ENCODE measurements at regions not wholly inside any gene's neighbourhood (a gene's known extent, or its start where the extent isn't known, plus 50 kb on each side); places are given as distances from the start of the nearest gene placed in this dataset.

GRCh38 chr1:94738371-94738770, 81.8 kb upstream of the SLC44A3 start:
- Histone ChIP-seq H3K9me3 (no peaks in the 10 kb centered on the region), H3K4me1 (peaks cover 11% of the 10 kb centered on the region), H3K27me3 (no peaks in the 10 kb centered on the region), H3K27ac (no peak overlapping the region), H3K4me3 (no peak overlapping the region), H3K9ac (ENCODE audit: low read depth in 2 of 2, low read length in 2 of 2) (no peak overlapping the region), H3K36me3 (no peaks in the 10 kb centered on the region)
- intact Hi-C loops (cut with DNase I), result no loop called here
- no peak for DNase-seq
- no peak for TF ChIP-seq CTCF (IDR thresholded peaks at IDR 0.05)

- Histone ChIP-seq H3K27ac (peak overlapping the region; percentile 25), H3K9me3 (no peaks in the 10 kb centered on the region), H3K27me3 (no peaks in the 10 kb centered on the region), H3K4me3 (no peak overlapping the region), H3K36me3 (no peaks in the 10 kb centered on the region), H3K9ac (ENCODE audit: low read depth in 2 of 2, low read length in 2 of 2) (no peak overlapping the region), H3K4me1 (peaks cover 9% of the 10 kb centered on the region)
- no peak for DNase-seq
- intact Hi-C loops (cut with DNase I), result no loop called here
- TF ChIP-seq CTCF (IDR thresholded peaks at IDR 0.05), result no peak
Observed at GRCh38 chr1:94737124-94737998, 82.8 kb upstream of the SLC44A3 start.

GRCh38 chr1:94736549-94736948, 83.6 kb upstream of the SLC44A3 start:
- Histone ChIP-seq H3K4me3 (no peak overlapping the region), H3K36me3 (no peaks in the 10 kb centered on the region), H3K9ac (ENCODE audit: low read depth in 2 of 2, low read length in 2 of 2) (no peak overlapping the region), H3K4me1 (peaks cover 9% of the 10 kb centered on the region), H3K27me3 (no peaks in the 10 kb centered on the region), H3K9me3 (no peaks in the 10 kb centered on the region), H3K27ac (no peak overlapping the region)
- TF ChIP-seq CTCF (IDR thresholded peaks at IDR 0.05), result no peak
- no peak for DNase-seq
- intact Hi-C loops (cut with DNase I), result no loop called here

GRCh38 chr1:94736073-94736472, 84.1 kb upstream of the SLC44A3 start:
- H3K27ac ChIP-seq, result no peak overlapping the region
- intact Hi-C loops (cut with DNase I), result no loop called here
- no peak for TF ChIP-seq CTCF (IDR thresholded peaks at IDR 0.05)
- H3K4me3 ChIP-seq, result no peak overlapping the region
- H3K27me3 ChIP-seq, result no peaks in the 10 kb centered on the region
- DNase-seq, result no peak
- no peaks in the 10 kb centered on the region for H3K9me3 ChIP-seq
- no peaks in the 10 kb centered on the region for H3K36me3 ChIP-seq
- H3K4me1 ChIP-seq, result peaks cover 9% of the 10 kb centered on the region
- no peak overlapping the region for H3K9ac ChIP-seq (ENCODE audit: low read depth in 2 of 2, low read length in 2 of 2)

GRCh38 chr1:94734963-94735901, 84.9 kb upstream of the SLC44A3 start:
- DNase-seq, result peak; percentile 61
- no peaks in the 10 kb centered on the region for H3K27me3 ChIP-seq
- peaks cover 9% of the 10 kb centered on the region for H3K4me1 ChIP-seq
- no peak for TF ChIP-seq CTCF (IDR thresholded peaks at IDR 0.05)
- peak overlapping the region; percentile 49 for H3K27ac ChIP-seq
- no peak overlapping the region for H3K4me3 ChIP-seq
- no peaks in the 10 kb centered on the region for H3K9me3 ChIP-seq
- no peak overlapping the region for H3K9ac ChIP-seq (ENCODE audit: low read depth in 2 of 2, low read length in 2 of 2)
- H3K36me3 ChIP-seq, result no peaks in the 10 kb centered on the region
- intact Hi-C loops (cut with DNase I), result no loop called here

All from colonic mucosa (tissue), 4 donors.